ENCODE measurements at regions not wholly inside any gene's neighbourhood (a gene's known extent, or its start where the extent isn't known, plus 50 kb on each side); places are given as distances from the start of the nearest gene placed in this dataset.

- TF ChIP-seq POLR2AphosphoS5 (IDR thresholded peaks at IDR 0.05; ENCODE audit: low read depth, low read length), result no peak
- no peak for TF ChIP-seq POLR2A (IDR thresholded peaks at IDR 0.05; ENCODE audit: low read depth, low read length)
Measured at GRCh38 chr7:25405736-25406135, 177.4 kb upstream of the NPVF start.
